ENCODE measurements at regions not wholly inside any gene's neighbourhood (a gene's known extent, or its start where the extent isn't known, plus 50 kb on each side); places are given as distances from the start of the nearest gene placed in this dataset.

GRCh38 chr7:48872548-48872947, 51.8 kb upstream of the CDC14C start:
- no peak overlapping the region for H3K18ac ChIP-seq (ENCODE audit: low read length)

More at GRCh38 chr7:48872548-48872947, 51.8 kb upstream of the CDC14C start:
- Histone ChIP-seq H2AK5ac (ENCODE audit: low read length) (no peak overlapping the region), H3K79me2 (ENCODE audit: control insufficient read depth, insufficient read depth, low read length, poor library complexity) (no peaks in the 10 kb centered on the region), H3K36me3 (ENCODE audit: control insufficient read depth in 1 of 2, insufficient read depth in 2 of 2, low read length in 2 of 2) (no peaks in the 10 kb centered on the region), H3K27me3 (ENCODE audit: insufficient read depth, low read length) (no peaks in the 10 kb centered on the region), H3K4me3 (ENCODE audit: low read depth, low read length) (no peak overlapping the region), H3K27ac (ENCODE audit: low read depth, low read length) (no peak overlapping the region), H3K9me3 (ENCODE audit: insufficient read depth, low read depth, low read length) (no peaks in the 10 kb centered on the region), H3K9ac (ENCODE audit: low read length) (no peak overlapping the region), H3K23ac (ENCODE audit: low read length) (no peak overlapping the region), H4K91ac (ENCODE audit: low read depth, low read length) (no peak overlapping the region), H2BK120ac (ENCODE audit: insufficient read depth, low read length, poor library complexity) (no peak overlapping the region), H3K4me2 (ENCODE audit: low read length) (no peak overlapping the region), H2BK5ac (ENCODE audit: low read depth, low read length, poor library complexity) (no peak overlapping the region), H3K79me1 (ENCODE audit: low read length) (no peaks in the 10 kb centered on the region), H4K12ac (ENCODE audit: low read depth, low read length) (no peak overlapping the region), H4K8ac (ENCODE audit: low read depth, low read length) (no peak overlapping the region), H3K4ac (ENCODE audit: low read depth, low read length) (no peak overlapping the region), H2BK12ac (ENCODE audit: low read length) (no peak overlapping the region), H3K4me1 (ENCODE audit: control insufficient read depth in 1 of 2, insufficient read depth in 2 of 2, low read length in 2 of 2) (no peaks in the 10 kb centered on the region), H3K14ac (ENCODE audit: low read length) (no peak overlapping the region), H2AFZ (ENCODE audit: insufficient read depth, low read length, poor library complexity) (no peak overlapping the region)
- WGBS (ENCODE audit: extremely low coverage, insufficient coverage, insufficient read length) = no CpG with 5 or more reads among the region's 3 CpGs
- no peak for DNase-seq
